Left colon (tissue), 2 donors: ENCODE measurements at regions not wholly inside any gene's neighbourhood (a gene's known extent, or its start where the extent isn't known, plus 50 kb on each side); places are given as distances from the start of the nearest gene placed in this dataset.
"Not testable (repeated sequence)": the region's sequence is repeated elsewhere in the genome, so short reads cannot be mapped to it uniquely, and the experiment has no call there.

ENCODE experiments used
- ATAC-seq: fragments of 200-7000 bp; cut with Tn5 transposase; one replicate; pipeline ENCODE4 v1.9.1; 2020; ENCODE audit warnings: mild to moderate bottlenecking, moderate library complexity
- DNase-seq, 2 donors: peaks; one replicate each; pipeline ENCODE4 v3.0.0-alpha.2; 2020
- intact Hi-C, 2 donors: fragments of 100-400 bp; cut with DNase I in 1 of 2; cut with micrococcal nuclease in 1 of 2; formaldehyde crosslinking; loops; one replicate each; pipeline versions ENCODE4 v1.11.2 to v1.14.0; 2022; cut with DNase I, micrococcal nuclease
- donor health status: DM: no; HTN: no; CAD: no.
- donor health status: DM: yes; HTN: yes; CAD: no.

- intact Hi-C loops = no loop called here
- DNase-seq = no peak
- ATAC-seq = no peak
These were observed 211.5 kb upstream of the GRIA3 start for GRCh38 chrX:122972604-122973003.

DNA sequence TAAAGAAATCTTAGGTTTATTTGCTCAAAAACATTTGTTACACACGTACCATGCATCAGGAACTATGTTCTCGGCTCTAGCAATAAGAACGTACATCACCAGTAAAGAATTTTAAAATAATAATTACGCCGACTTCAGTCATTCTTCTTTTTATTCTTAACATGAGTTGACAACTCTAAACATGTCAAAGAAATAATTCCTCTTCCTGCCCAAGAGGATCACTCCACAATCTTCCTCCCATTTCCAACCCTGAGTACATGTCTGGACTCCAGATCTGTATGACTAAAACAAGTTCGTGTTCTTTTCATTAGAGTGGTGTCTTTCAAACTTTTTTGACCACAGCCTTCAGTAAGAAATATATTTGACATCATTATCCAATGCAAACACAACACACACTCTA lies 201.6 kb upstream of the GRIA3 start:
- intact Hi-C loops = no loop called here

DNA sequence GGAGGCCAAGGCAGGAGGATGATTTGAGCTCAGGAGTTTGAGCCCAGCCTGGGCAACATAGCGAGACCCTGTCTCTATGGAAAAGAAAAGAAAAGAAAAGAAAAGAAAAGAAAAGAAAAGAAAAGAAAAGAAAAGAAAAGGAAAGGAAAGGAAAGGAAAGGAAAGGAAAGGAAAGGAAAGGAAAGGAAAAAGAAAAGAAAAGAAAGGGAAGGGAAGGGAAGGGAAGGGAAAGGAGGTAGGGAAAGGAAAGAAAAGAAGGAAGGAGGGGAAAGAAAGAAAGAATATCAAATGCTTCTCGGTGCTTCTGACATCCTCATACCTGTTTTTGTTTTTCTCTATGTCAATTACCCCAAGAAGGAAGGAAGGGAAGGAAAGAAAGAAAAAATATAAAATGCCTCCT lies 181.2 kb upstream of the GRIA3 start:
- intact Hi-C loops = not testable (repeated sequence)

More for the DNA sequence above, 201.6 kb upstream of the GRIA3 start:
- no peak for DNase-seq
- no peak for ATAC-seq

GRCh38 chrX:123013141-123013540 lies 170.9 kb upstream of the GRIA3 start:
- intact Hi-C loops = no loop called here
- ATAC-seq = no peak
- DNase-seq = no peak

More for the DNA sequence above, 181.2 kb upstream of the GRIA3 start:
- DNase-seq, ATAC-seq: not testable (repeated sequence)

GRCh38 chrX:123036401-123036800 lies 147.7 kb upstream of the GRIA3 start:
- intact Hi-C loops = no loop called here
- DNase-seq = no peak
- no peak for ATAC-seq

DNA sequence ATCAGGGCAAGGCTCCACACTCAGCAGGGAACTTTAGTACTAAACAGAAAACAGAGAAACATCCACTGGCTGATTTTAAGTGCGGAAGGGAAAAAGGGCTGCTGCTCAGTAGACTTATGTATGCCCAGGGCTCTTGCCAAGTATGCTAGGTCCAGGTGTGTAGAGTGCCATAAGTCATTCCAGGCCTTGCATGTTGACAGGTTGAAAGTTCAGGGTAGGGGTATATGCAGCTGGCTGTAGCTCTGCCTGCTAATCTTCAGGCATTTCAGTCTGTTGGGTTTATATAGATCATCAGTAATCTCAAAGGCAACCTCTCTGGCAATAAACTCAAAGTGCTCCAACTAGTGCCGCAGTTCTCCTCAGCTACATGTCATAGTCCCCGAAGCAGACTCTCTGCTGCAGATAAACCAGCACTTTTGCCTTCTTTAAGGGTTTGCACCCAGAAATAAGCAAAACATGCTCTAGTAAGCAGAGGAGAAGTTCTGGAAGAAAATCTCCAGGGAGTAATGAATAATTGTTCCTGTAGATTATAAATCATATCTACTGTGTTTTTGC lies 134.9 kb upstream of the GRIA3 start:
- intact Hi-C loops = no loop called here
- DNase-seq = no peak
- ATAC-seq = peak; percentile 44

- DNase-seq (no peak), ATAC-seq (no peak)
- intact Hi-C loops = no loop called here
These were observed 123.1 kb upstream of the GRIA3 start for GRCh38 chrX:123060986-123061385.

DNA sequence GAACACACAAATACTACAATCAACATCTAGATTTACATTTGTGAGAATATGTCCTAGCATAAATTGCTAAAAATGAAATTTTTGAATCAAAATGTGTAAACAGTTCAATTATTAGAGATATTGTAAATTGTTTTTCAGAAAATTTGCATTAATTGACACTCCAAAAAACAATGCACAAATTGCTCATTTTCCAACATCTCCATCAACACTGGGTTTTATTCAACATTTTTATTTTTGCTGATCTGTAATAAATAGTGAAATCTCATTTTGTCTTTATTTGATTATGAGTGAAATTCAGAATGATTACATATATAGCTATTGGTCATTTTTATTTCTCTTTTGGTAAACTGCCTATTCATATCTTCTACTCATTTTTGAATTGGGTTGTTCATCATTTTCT lies 120.0 kb upstream of the GRIA3 start:
- no peak for DNase-seq
- ATAC-seq = no peak
- intact Hi-C loops = no loop called here

DNA sequence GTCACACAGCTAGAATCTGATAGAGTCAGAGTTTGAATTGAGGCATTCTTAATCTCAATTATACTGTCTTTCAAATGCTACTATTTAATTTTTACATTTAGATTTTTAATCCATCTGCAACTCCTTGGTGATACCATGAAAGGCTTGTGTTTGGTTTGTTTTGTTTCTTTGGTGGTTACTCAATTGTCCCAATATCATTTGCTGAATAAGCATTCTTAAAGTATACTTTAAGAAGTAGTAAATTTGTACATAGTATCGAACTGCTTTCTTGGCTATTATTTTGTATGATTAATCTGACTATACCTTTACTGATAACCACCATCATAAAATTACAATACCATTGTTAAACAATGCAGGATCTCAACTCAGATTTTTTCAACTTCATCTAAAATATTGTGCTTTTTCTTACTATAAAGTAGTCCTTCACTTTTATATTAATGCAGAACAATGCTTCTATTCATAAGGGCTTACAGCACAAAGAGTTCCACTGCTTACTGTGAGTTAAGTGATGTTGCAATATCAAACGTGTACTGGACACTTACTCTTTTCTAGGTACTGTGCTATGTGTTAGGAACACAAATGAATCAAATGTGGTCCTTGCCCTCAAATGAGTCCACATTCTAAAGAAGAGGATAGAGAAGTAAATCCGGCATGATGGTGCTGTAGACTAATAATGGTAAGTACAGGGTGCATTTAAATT lies 111.2 kb upstream of the GRIA3 start:
- intact Hi-C loops = no loop called here
- DNase-seq (no peak), ATAC-seq (no peak)

DNA sequence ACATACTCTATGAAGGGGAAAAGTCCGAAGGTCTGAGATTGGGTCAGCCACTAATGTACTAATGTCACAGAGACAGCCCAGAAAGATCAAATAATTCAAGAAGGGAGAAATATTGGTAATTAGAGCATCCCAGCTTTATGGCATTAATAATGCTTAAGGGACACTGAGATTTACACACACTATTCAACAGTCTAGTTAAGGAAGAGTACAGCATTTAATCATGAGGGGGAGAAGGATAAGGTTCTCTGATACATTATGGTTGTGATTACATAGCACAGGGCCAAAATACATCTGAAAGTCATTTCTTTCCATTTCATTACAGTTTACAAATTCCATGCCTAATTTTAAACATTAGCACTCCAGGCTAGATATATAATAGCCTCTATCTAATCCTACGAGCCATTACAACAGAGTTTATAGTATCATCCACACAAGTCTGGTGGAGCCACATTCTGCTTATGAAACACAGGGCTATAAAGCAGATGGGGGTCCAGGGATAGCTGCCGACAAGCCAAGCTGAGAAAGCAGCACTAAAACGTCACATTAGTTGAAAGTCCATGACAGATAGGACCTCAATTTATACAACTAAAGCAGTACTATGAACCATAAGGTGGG lies 108.0 kb upstream of the GRIA3 start:
- intact Hi-C loops = no loop called here
- no peak for ATAC-seq
- no peak for DNase-seq

DNA sequence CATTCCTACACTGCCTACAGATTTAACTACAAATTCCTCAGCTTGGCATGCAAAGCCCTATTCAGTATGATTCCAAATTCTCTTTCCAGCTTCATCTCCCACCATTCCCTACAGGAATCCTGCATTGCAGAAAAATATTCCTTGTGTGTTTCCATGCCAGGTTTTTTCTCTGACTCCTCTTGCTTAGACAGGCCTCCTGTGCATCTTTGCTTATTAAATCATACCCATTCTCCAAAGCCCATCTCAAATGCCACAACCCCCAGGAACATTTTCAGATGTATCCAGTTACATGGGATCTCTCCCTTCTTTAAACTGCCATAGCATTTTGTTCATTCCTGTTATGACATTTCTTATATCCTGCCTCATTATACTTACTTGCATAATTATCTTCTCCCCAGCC lies 106.4 kb upstream of the GRIA3 start:
- intact Hi-C loops = no loop called here
- ATAC-seq (no peak), DNase-seq (no peak)

DNA sequence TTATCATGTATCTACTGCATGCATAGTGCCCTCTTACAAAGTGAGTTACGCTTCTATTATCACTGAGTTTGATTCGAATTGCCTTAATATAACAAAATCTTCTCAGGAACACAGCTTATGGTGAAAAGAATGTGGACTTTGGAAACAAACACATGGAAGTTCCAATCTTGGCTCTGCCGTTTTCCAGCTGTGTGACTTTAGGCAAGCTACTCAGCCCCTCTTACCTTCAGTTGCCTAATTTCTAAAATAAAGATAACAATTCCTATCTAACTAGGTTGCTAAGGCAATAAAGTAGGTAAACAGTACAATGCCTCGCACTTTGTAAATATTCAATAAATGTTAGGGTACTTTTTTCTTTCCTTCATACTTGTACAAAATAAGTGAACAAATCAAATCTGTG lies 104.0 kb upstream of the GRIA3 start:
- ATAC-seq (peak; percentile 20), DNase-seq (no peak)
- intact Hi-C loops = no loop called here

DNA sequence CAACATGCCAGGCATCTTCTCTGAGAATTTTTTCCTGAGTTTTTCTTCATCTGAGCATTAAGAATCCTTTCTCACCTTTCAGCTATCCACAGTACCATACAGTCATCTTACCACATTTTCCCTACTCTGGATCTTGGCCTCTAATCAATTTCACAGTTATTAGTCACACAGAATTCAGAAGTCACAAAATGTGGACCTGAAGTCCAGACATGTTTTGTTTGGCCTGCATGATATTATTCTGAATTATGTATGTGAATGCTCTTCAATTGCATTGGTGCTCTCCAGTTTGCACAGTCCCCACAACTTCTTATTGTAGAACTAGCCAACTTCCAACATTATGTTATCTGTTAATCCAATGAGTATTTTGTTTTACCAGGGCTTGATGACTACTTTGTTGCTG lies 102.3 kb upstream of the GRIA3 start:
- intact Hi-C loops = no loop called here
- no peak for ATAC-seq

GRCh38 chrX:123083924-123084323 lies 100.2 kb upstream of the GRIA3 start:
- DNase-seq (no peak), ATAC-seq (peak; percentile 22)
- intact Hi-C loops = no loop called here

More for the DNA sequence above, 102.3 kb upstream of the GRIA3 start:
- DNase-seq = no peak

DNA sequence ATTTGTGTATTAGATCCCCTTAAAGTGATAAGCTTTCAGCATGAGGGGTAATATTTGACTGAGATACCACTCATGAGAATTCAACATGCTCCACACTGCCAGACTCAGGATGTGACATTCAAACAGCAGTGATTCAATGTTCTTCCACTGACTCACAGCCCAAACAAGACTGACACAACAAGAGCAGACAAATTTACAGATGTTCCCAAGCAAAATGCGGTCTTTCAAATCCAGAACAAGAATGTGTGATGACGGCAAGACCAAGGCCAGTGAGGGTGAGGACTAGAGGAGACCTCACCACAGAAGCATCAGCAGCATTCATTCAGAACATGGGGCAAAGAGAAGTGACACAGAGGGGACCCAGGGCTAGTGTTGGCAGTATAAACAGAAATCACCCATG lies 99.3 kb upstream of the GRIA3 start:
- ATAC-seq (no peak), DNase-seq (no peak)
- intact Hi-C loops = no loop called here

- DNase-seq (no peak), ATAC-seq (no peak)
- intact Hi-C loops = no loop called here
These were observed 98.7 kb upstream of the GRIA3 start for GRCh38 chrX:123085311-123085940.

DNA sequence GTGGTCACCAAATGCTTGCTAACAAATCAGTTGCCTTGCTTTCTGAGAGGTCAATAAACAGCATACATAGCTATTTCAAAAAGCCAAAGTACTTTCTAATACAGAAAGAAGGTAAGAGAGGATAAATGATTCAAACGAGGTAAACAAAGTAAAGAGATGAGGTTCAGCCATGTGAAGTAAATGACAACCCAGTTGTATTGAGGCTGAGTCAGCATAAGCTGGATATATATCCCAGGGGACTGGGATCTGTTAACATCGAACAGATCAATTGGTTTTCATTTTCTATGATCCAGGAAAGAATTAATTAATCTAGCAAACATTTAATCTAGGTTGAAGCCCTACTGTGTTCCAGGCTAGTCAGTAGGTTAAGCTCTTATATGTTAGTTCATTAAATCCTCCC lies 97.3 kb upstream of the GRIA3 start:
- intact Hi-C loops = no loop called here
- no peak for DNase-seq
- no peak for ATAC-seq

DNA sequence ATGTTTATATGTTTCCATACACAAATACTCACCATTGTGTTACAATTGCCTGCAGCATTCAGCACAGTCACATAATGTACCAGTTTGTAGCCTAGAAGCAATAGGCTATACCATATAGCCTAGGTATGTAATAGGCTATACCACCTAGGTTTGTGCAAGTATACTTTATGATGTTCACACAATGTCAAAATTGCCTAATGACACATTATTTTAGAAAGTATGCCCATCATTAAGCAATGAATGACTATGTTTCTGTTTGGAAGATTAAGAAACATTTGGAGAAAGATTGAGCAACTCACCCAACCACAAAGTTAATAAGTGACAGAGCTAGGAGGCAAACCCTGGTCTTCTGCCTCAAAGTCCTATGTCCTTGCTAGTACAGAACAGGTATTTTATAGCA lies 96.8 kb upstream of the GRIA3 start:
- ATAC-seq (peak; percentile 56), DNase-seq (no peak)
- intact Hi-C loops = no loop called here

DNA sequence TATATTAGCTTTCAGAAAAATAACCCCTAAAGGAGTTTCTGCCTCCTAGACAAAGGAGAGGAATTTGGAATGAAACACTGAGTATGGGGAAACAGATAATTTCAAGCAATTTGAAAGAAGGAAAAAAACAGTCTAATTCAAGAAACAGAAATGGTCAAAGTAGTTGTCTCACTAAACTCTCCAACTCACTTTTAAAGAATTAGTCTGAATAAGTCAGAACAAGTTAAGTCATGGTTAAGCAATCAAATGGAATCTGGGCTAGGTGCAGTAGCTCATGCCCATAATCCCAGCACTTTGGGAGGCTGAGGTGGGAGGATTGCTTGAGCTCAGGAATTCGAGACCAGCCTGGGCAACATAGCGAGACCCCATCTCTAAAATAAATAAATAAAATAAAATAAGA lies 95.7 kb upstream of the GRIA3 start:
- intact Hi-C loops = no loop called here
- no peak for ATAC-seq

GRCh38 chrX:123088930-123089329 lies 95.1 kb upstream of the GRIA3 start:
- ATAC-seq (no peak), DNase-seq (no peak)
- intact Hi-C loops = no loop called here

More for the DNA sequence above, 95.7 kb upstream of the GRIA3 start:
- DNase-seq = no peak
